HCT116 (cell line): ENCODE measurements at regions not wholly inside any gene's neighbourhood (a gene's known extent, or its start where the extent isn't known, plus 50 kb on each side); places are given as distances from the start of the nearest gene placed in this dataset.

Experiments
- ATAC-seq: fragments of 200-7000 bp; cut with Tn5 transposase; 2 replicates; pipeline ENCODE4 v1.9.1; 2020; ENCODE audit warnings: mild to moderate bottlenecking, moderate library complexity
- BruUV-seq: library from RNA; stranded (reverse); fragments of 400-500 nt; replicated peaks from 2 replicates; lab custom pipeline; 2021; lab: Mats Ljungman, UMichigan
- CTCF ChIA-PET: fragments of 300-600 bp; sonication (Branson Sonifier 250); formaldehyde crosslinking; loops from one replicate; lab custom pipeline; 2021; ENCODE audit warnings: antibody characterized with exemption; lab: Charles Lee
- POLR2A ChIA-PET: fragments of 300-600, 350-600 bp; sonication (Branson Sonifier 250); formaldehyde crosslinking; loops from one replicate; lab custom pipeline; 2021; ENCODE audit warnings: antibody characterized with exemption; lab: Charles Lee
- RAD21 ChIA-PET, 2 experiments: fragments of 300-600 bp; sonication (Branson Sonifier 250); formaldehyde crosslinking; loops; one replicate each; lab custom pipeline; 2023; ENCODE audit warnings: low total read pairs in 2 of 2; ENCODE audit not compliant: uncharacterized antibody in 2 of 2, unreplicated experiment in 2 of 2, low non-redundant PET in 1 of 2; lab: Charles Lee
- DNase-seq: peaks from one replicate; pipeline ENCODE4 v3.0.0-alpha.2; 2010; ENCODE audit warnings: low read depth, low spot score
- H2AFZ ChIP-seq: fragments of 200-600 bp; shearing (Covaris generic), sonication (generic); 2 replicates; pipeline ENCODE4 v1.6.1; 2017; ENCODE audit warnings: low read depth, mixed run types, mixed read lengths, antibody characterized with exemption, low read length; ENCODE audit not compliant: poor library complexity, severe bottlenecking
- H3K27ac ChIP-seq: 2 replicates; pipeline ENCODE4 v1.5.1; 2012; ENCODE audit warnings: low read depth, low read length
- H3K27me3 ChIP-seq: fragments of 200-600 bp; sonication (generic); 2 replicates; pipeline ENCODE4 v1.6.1; 2016; ENCODE audit warnings: mixed run types, low read length, mixed read lengths; ENCODE audit not compliant: insufficient read depth
- H3K36me3 ChIP-seq, 2 experiments: fragments of 200-500 bp in 1 of 2; fragments of 200-600 bp in 1 of 2; sonication (Bioruptor generic) in 1 of 2; sonication (generic) in 1 of 2; 2 replicates each; pipeline versions ENCODE4 v1.5.1 to v1.6.1; 2014 to 2016; ENCODE audit warnings: low read length in 2 of 2, inconsistent platforms in 1 of 2, mixed read lengths in 1 of 2, mixed run types in 1 of 2; ENCODE audit not compliant: insufficient read depth in 2 of 2, control insufficient read depth in 1 of 2
- H3K4me1 ChIP-seq, 2 experiments: fragments of 200-600 bp in 1 of 2; sonication (generic) in 1 of 2; 2 replicates each; pipeline versions ENCODE4 v1.5.1 to v1.6.1; 2012 to 2017; ENCODE audit warnings: low read length in 2 of 2, inconsistent platforms in 1 of 2, mild to moderate bottlenecking in 1 of 2, mixed read lengths in 1 of 2, mixed run types in 1 of 2, moderate library complexity in 1 of 2; ENCODE audit not compliant: insufficient read depth in 2 of 2, control insufficient read depth in 1 of 2
- H3K4me2 ChIP-seq: fragments of 200-600 bp; sonication (generic); 2 replicates; pipeline ENCODE4 v1.6.1; 2017; ENCODE audit warnings: mixed run types, low read length, mixed read lengths
- H3K4me3 ChIP-seq, 2 experiments: fragments of 200-600 bp in 1 of 2; sonication (generic) in 1 of 2; replicated peaks in 1 of 2; 2 replicates each; pipeline ENCODE4 v1.5.1; 2011 to 2016; ENCODE audit warnings: low read length in 2 of 2, control low read depth in 1 of 2, low read depth in 1 of 2, mild to moderate bottlenecking in 1 of 2, mixed read lengths in 1 of 2, mixed run types in 1 of 2
- H3K79me2 ChIP-seq: fragments of 200-600 bp; sonication (generic); 2 replicates; pipeline ENCODE4 v1.6.1; 2017; ENCODE audit warnings: mild to moderate bottlenecking, mixed run types, low read length, moderate library complexity, mixed read lengths; ENCODE audit not compliant: insufficient read depth
- H3K9ac ChIP-seq: fragments of 200-600 bp; sonication (generic); 2 replicates; pipeline ENCODE4 v1.6.1; 2016; ENCODE audit warnings: low read length, mixed read lengths
- H3K9me2 ChIP-seq: fragments of 200-600 bp; sonication (generic), shearing (Covaris generic); 2 replicates; pipeline ENCODE4 v1.6.1; 2017; ENCODE audit warnings: mixed run types, mild to moderate bottlenecking, moderate library complexity; ENCODE audit not compliant: insufficient read depth
- H3K9me3 ChIP-seq, 2 experiments: fragments of 200-500 bp in 1 of 2; fragments of 200-600 bp in 1 of 2; sonication (Bioruptor generic) in 1 of 2; sonication (generic) in 1 of 2; 2 replicates each; pipeline ENCODE4 v1.6.1; 2014 to 2017; ENCODE audit warnings: low read length in 2 of 2, mixed read lengths in 2 of 2, inconsistent platforms in 1 of 2, low read depth in 1 of 2, mild to moderate bottlenecking in 1 of 2, mixed run types in 1 of 2, moderate library complexity in 1 of 2; ENCODE audit not compliant: control insufficient read depth in 1 of 2, insufficient read depth in 1 of 2
- H4K20me1 ChIP-seq: fragments of 200-600 bp; sonication (generic), shearing (Covaris generic); 2 replicates; pipeline ENCODE4 v1.6.1; 2017; ENCODE audit warnings: mixed run types, mild to moderate bottlenecking, moderate library complexity; ENCODE audit not compliant: insufficient read depth
- CBX3 ChIP-seq: IDR thresholded peaks from 2 replicates; pipeline ENCODE4 v1.6.1; 2012; ENCODE audit warnings: low read depth
- CEBPB ChIP-seq: IDR thresholded peaks from 2 replicates; pipeline ENCODE4 v1.6.1; 2012; ENCODE audit warnings: low read depth
- CTCF ChIP-seq, 3 experiments: fragments of 200-600 bp in 1 of 3; sonication (generic) in 1 of 3; IDR thresholded peaks in 2 of 3; conservative IDR thresholded peaks in 1 of 3; 2 replicates each; pipeline ENCODE4 v1.5.1; 2012 to 2017; ENCODE audit warnings: low read depth in 2 of 3, low read length in 2 of 3, antibody characterized with exemption in 1 of 3, borderline replicate concordance in 1 of 3, control low read depth in 1 of 3, mild to moderate bottlenecking in 1 of 3, mixed read lengths in 1 of 3, mixed run types in 1 of 3, moderate library complexity in 1 of 3; ENCODE audit not compliant: insufficient read depth in 1 of 3
- ELF1 ChIP-seq: IDR thresholded peaks from 2 replicates; pipeline ENCODE4 v1.6.1; 2012; ENCODE audit warnings: low read depth, borderline replicate concordance
- EZH2 ChIP-seq: fragments of 200-600 bp; sonication (generic); IDR thresholded peaks from 2 replicates; pipeline ENCODE4 v1.6.1; 2017; ENCODE audit warnings: antibody characterized with exemption, mixed run types
- EZH2phosphoT487 ChIP-seq: fragments of 200-600 bp; IDR thresholded peaks from 2 replicates; pipeline ENCODE4 v1.6.1; 2018; ENCODE audit warnings: antibody characterized with exemption, borderline replicate concordance
- FOSL1 ChIP-seq: IDR thresholded peaks from 2 replicates; pipeline ENCODE4 v1.6.1; 2012; ENCODE audit warnings: low read depth
- POLR2A ChIP-seq: IDR thresholded peaks from 2 replicates; pipeline ENCODE4 v1.7.0; 2011; ENCODE audit warnings: borderline replicate concordance; ENCODE audit not compliant: insufficient read depth, insufficient read length; ENCODE audit errors: extremely low read depth
- SIN3A ChIP-seq: IDR thresholded peaks from 2 replicates; pipeline ENCODE4 v1.6.1; 2012; ENCODE audit warnings: low read depth
- SP1 ChIP-seq: IDR thresholded peaks from 2 replicates; pipeline ENCODE4 v1.6.1; 2012; ENCODE audit warnings: low read depth
- ZFX ChIP-seq: fragments of 450-650 bp; IDR thresholded peaks from 2 replicates; pipeline ENCODE4 v1.6.1; 2017
- ZNF274 ChIP-seq: fragments of 200-500 bp; sonication (Bioruptor generic); IDR thresholded peaks from 2 replicates; pipeline ENCODE4 v1.6.1; 2014; ENCODE audit warnings: mild to moderate bottlenecking, low read depth, low read length, inconsistent platforms
- intact Hi-C: fragments of 100-400 bp; cut with micrococcal nuclease; formaldehyde crosslinking; loops from 2 replicates; pipeline ENCODE4 v1.10.0; 2022
- TF ChIP-seq, protein P1 (sequence below): IDR thresholded peaks from 2 replicates; pipeline ENCODE4 v1.6.1; 2012; ENCODE audit warnings: low read depth
- TF ChIP-seq, protein P2 (sequence below): IDR thresholded peaks from 2 replicates; pipeline ENCODE4 v1.6.1; 2011; ENCODE audit warnings: mild to moderate bottlenecking, low read length, moderate library complexity; ENCODE audit not compliant: insufficient replicate concordance; ENCODE audit errors: extremely low read depth
- TF ChIP-seq, protein P3 (sequence below): IDR thresholded peaks from 2 replicates; pipeline ENCODE4 v1.6.1; 2012

DNA sequence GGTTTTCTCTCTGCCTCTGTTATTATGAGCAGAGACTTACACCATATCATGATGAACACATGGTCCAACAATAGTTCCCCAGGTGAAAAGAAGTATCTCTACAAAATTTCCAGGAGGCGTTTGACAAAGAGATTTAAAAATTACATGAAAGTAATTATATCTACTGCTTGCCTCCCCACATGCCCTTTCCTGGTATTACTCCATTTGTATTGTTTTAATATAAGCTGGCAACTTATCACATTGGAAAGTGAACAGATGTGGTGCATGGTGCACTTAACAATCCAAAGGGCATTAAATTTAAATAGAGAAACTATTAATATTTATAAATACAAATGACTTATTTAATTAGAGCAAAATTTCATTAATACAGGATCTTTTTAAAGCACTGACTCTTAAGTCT is 638.2 kb downstream of the ANKRD7 start (continued):
- TF ChIP-seq CTCF (IDR thresholded peaks at IDR 0.05 in 2 of 3, conservative IDR thresholded peaks at IDR 0.05 in 1 of 3; ENCODE audit: borderline replicate concordance in 1 of 3, insufficient read depth in 1 of 3, low read depth in 2 of 3, low read length in 2 of 3) (no peak), SIN3A (no peak), ELF1 (no peak)

DNA sequence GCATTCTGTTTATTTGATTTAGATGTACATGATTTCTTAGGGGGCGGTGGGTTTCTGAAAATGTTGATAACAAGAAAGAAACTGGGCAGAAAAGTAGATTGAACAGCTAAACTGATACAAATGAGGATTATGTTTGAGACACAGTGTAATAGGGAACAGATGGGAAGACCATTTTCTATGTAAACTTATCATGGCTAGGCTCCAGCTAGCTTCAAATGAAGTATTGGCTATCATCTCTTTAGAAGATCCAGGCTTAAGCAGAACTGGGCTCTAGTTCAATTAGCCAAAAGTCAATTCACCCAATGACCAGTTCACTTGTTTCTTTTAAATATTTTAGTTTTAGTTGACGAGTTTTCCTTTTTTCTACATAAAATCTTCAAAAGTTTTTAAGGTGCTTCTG is 639.5 kb downstream of the ANKRD7 start:
- H4K20me1 ChIP-seq: no peaks in the 10 kb centered on the region
- DNase-seq (no peak), ATAC-seq (no peak)
- H2AFZ ChIP-seq: no peak overlapping the region
- H3K4me1 ChIP-seq: no peaks in the 10 kb centered on the region
- no TSS peak for BruUV-seq
- RAD21 ChIA-PET: no interaction called here
- no peaks in the 10 kb centered on the region for H3K9me2 ChIP-seq
- no peak overlapping the region for H3K27ac ChIP-seq
- intact Hi-C loops: no loop called here
- H3K79me2 ChIP-seq: no peaks in the 10 kb centered on the region
- POLR2A ChIA-PET: no interaction called here
- H3K9ac ChIP-seq: no peak overlapping the region
- no peak overlapping the region for H3K4me3 ChIP-seq
- CTCF ChIA-PET: no interaction called here
- no peaks in the 10 kb centered on the region for H3K27me3 ChIP-seq
- no peak overlapping the region for H3K4me2 ChIP-seq
- H3K36me3 ChIP-seq: no peaks in the 10 kb centered on the region
- no peaks in the 10 kb centered on the region for H3K9me3 ChIP-seq
- TF ChIP-seq CTCF (IDR thresholded peaks at IDR 0.05 in 2 of 3, conservative IDR thresholded peaks at IDR 0.05 in 1 of 3; ENCODE audit: borderline replicate concordance in 1 of 3, insufficient read depth in 1 of 3, low read depth in 2 of 3, low read length in 2 of 3): no peak
- no peak for TF ChIP-seq EZH2
- no peak for TF ChIP-seq SIN3A
- no peak for TF ChIP-seq POLR2A
- TF ChIP-seq FOSL1: no peak
- TF ChIP-seq, protein P1, sequence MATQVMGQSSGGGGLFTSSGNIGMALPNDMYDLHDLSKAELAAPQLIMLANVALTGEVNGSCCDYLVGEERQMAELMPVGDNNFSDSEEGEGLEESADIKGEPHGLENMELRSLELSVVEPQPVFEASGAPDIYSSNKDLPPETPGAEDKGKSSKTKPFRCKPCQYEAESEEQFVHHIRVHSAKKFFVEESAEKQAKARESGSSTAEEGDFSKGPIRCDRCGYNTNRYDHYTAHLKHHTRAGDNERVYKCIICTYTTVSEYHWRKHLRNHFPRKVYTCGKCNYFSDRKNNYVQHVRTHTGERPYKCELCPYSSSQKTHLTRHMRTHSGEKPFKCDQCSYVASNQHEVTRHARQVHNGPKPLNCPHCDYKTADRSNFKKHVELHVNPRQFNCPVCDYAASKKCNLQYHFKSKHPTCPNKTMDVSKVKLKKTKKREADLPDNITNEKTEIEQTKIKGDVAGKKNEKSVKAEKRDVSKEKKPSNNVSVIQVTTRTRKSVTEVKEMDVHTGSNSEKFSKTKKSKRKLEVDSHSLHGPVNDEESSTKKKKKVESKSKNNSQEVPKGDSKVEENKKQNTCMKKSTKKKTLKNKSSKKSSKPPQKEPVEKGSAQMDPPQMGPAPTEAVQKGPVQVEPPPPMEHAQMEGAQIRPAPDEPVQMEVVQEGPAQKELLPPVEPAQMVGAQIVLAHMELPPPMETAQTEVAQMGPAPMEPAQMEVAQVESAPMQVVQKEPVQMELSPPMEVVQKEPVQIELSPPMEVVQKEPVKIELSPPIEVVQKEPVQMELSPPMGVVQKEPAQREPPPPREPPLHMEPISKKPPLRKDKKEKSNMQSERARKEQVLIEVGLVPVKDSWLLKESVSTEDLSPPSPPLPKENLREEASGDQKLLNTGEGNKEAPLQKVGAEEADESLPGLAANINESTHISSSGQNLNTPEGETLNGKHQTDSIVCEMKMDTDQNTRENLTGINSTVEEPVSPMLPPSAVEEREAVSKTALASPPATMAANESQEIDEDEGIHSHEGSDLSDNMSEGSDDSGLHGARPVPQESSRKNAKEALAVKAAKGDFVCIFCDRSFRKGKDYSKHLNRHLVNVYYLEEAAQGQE: no peak
- TF ChIP-seq SP1: no peak
- no peak for TF ChIP-seq ZNF274
- no peak for TF ChIP-seq ZFX
- TF ChIP-seq CBX3: no peak
- TF ChIP-seq, protein P2, sequence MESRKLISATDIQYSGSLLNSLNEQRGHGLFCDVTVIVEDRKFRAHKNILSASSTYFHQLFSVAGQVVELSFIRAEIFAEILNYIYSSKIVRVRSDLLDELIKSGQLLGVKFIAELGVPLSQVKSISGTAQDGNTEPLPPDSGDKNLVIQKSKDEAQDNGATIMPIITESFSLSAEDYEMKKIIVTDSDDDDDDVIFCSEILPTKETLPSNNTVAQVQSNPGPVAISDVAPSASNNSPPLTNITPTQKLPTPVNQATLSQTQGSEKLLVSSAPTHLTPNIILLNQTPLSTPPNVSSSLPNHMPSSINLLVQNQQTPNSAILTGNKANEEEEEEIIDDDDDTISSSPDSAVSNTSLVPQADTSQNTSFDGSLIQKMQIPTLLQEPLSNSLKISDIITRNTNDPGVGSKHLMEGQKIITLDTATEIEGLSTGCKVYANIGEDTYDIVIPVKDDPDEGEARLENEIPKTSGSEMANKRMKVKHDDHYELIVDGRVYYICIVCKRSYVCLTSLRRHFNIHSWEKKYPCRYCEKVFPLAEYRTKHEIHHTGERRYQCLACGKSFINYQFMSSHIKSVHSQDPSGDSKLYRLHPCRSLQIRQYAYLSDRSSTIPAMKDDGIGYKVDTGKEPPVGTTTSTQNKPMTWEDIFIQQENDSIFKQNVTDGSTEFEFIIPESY: no peak
- no peak for TF ChIP-seq CEBPB
- TF ChIP-seq, protein P3, sequence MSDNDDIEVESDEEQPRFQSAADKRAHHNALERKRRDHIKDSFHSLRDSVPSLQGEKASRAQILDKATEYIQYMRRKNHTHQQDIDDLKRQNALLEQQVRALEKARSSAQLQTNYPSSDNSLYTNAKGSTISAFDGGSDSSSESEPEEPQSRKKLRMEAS: no peak
- no peak for TF ChIP-seq EZH2phosphoT487
